ENCODE measurements at regions not wholly inside any gene's neighbourhood (a gene's known extent, or its start where the extent isn't known, plus 50 kb on each side); places are given as distances from the start of the nearest gene placed in this dataset.

GRCh38 chr6:48904809-48905208 lies 558.2 kb downstream of the MMUT start:
- TF ChIP-seq, protein P1, sequence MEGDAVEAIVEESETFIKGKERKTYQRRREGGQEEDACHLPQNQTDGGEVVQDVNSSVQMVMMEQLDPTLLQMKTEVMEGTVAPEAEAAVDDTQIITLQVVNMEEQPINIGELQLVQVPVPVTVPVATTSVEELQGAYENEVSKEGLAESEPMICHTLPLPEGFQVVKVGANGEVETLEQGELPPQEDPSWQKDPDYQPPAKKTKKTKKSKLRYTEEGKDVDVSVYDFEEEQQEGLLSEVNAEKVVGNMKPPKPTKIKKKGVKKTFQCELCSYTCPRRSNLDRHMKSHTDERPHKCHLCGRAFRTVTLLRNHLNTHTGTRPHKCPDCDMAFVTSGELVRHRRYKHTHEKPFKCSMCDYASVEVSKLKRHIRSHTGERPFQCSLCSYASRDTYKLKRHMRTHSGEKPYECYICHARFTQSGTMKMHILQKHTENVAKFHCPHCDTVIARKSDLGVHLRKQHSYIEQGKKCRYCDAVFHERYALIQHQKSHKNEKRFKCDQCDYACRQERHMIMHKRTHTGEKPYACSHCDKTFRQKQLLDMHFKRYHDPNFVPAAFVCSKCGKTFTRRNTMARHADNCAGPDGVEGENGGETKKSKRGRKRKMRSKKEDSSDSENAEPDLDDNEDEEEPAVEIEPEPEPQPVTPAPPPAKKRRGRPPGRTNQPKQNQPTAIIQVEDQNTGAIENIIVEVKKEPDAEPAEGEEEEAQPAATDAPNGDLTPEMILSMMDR (IDR thresholded peaks at IDR 0.05) = no peak
- TF ChIP-seq POLR2A (IDR thresholded peaks at IDR 0.05) = no peak
